ENCODE measurements at regions not wholly inside any gene's neighbourhood (a gene's known extent, or its start where the extent isn't known, plus 50 kb on each side); places are given as distances from the start of the nearest gene placed in this dataset.

DNA sequence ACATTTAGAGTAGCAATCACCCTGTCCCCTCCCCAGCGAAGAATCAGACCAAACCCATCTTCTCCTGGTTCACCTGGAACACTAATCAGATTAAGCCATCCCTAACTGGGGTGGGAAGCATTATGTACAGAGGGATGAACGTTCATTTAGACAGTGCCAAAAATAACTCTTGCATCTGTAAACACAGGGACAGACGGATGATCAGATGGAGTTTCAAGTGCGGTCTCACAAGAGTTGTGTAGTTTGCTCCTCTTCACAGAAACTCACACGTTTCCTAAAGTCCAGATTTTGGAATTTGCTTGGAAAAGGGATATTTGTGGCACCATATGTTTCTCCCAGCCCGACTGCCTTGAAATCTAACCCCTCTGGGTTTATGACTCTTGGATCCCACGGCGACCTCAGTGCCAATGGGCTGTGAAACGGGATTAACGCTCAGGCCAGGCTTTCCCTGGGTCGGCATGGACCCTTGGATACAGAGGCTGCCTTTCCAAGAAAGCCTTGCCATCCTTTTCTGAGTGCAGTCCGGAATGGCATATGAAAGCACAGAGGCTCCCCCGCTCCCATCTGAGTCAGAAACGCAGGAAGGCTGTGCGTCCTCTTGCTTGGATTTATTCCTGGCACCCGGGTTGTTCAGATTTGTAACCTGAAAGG lies 293.2 kb upstream of the HABP2 start:
- Histone ChIP-seq H3K4me1 (ENCODE audit: low read length) (no peaks in the 10 kb centered on the region), H2AFZ (ENCODE audit: low read length) (no peak overlapping the region), H3K4me2 (ENCODE audit: low read depth, low read length) (no peak overlapping the region), H3F3A (ENCODE audit: insufficient read depth, low read length) (no peaks in the 10 kb centered on the region), H3K4me3 (ENCODE audit: low read length) (no peak overlapping the region), H3K36me3 (replicated peaks; ENCODE audit: insufficient read depth, low read length) (no peaks in the 10 kb centered on the region), H3K79me2 (ENCODE audit: low read length) (no peaks in the 10 kb centered on the region), H3K27ac (ENCODE audit: low read length) (no peak overlapping the region), H3K27me3 (replicated peaks; ENCODE audit: insufficient read depth, low read length) (no peaks in the 10 kb centered on the region), H3K9me2 (replicated peaks; ENCODE audit: insufficient read depth, low read length) (no peaks in the 10 kb centered on the region), H3K9ac (ENCODE audit: low read length) (no peak overlapping the region), H3K9me3 (replicated peaks; ENCODE audit: insufficient read depth, low read length) (no peaks in the 10 kb centered on the region), H4K20me1 (ENCODE audit: insufficient read depth, low read length) (no peaks in the 10 kb centered on the region)
- TF ChIP-seq, protein P1, sequence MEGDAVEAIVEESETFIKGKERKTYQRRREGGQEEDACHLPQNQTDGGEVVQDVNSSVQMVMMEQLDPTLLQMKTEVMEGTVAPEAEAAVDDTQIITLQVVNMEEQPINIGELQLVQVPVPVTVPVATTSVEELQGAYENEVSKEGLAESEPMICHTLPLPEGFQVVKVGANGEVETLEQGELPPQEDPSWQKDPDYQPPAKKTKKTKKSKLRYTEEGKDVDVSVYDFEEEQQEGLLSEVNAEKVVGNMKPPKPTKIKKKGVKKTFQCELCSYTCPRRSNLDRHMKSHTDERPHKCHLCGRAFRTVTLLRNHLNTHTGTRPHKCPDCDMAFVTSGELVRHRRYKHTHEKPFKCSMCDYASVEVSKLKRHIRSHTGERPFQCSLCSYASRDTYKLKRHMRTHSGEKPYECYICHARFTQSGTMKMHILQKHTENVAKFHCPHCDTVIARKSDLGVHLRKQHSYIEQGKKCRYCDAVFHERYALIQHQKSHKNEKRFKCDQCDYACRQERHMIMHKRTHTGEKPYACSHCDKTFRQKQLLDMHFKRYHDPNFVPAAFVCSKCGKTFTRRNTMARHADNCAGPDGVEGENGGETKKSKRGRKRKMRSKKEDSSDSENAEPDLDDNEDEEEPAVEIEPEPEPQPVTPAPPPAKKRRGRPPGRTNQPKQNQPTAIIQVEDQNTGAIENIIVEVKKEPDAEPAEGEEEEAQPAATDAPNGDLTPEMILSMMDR (IDR thresholded peaks at IDR 0.05; ENCODE audit: low read length): no peak
- TF ChIP-seq EZH2 (optimal IDR thresholded peaks at IDR 0.05; ENCODE audit: low read depth, low read length): no peak
- TF ChIP-seq EZH2phosphoT487 (IDR thresholded peaks at IDR 0.05; ENCODE audit: low read length): no peak
- no peak for DNase-seq

DNA sequence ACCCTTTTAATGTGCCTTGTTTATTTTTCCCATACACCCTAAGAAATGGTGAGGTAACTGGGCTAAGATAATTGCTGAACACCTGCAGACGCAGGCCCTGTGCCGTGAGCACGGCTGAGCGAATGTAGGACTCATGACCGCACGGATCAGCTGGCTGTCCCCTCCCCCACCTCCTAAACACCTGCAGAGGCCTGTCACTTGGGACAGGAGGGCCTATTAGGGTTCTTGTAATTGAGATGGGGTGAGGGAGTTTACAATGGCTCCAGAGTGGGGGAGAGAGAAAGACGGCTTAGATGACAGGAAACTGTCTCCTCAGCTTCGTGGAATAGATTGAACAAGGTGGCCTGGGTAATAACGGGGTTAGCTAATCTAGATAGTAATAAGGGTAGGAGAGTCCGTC lies 291.7 kb upstream of the HABP2 start:
- Histone ChIP-seq H3K79me2 (ENCODE audit: low read length) (no peaks in the 10 kb centered on the region), H3F3A (ENCODE audit: insufficient read depth, low read length) (no peaks in the 10 kb centered on the region), H3K4me2 (ENCODE audit: low read depth, low read length) (no peak overlapping the region), H3K9ac (ENCODE audit: low read length) (no peak overlapping the region), H3K9me3 (replicated peaks; ENCODE audit: insufficient read depth, low read length) (no peaks in the 10 kb centered on the region), H3K4me1 (ENCODE audit: low read length) (no peaks in the 10 kb centered on the region), H3K27ac (ENCODE audit: low read length) (no peak overlapping the region), H3K4me3 (ENCODE audit: low read length) (no peak overlapping the region), H3K9me2 (replicated peaks; ENCODE audit: insufficient read depth, low read length) (no peaks in the 10 kb centered on the region), H4K20me1 (ENCODE audit: insufficient read depth, low read length) (no peaks in the 10 kb centered on the region), H3K36me3 (replicated peaks; ENCODE audit: insufficient read depth, low read length) (no peaks in the 10 kb centered on the region), H3K27me3 (replicated peaks; ENCODE audit: insufficient read depth, low read length) (no peaks in the 10 kb centered on the region), H2AFZ (ENCODE audit: low read length) (no peak overlapping the region)
- TF ChIP-seq, protein P1 (IDR thresholded peaks at IDR 0.05; ENCODE audit: low read length): no peak
- TF ChIP-seq EZH2phosphoT487 (IDR thresholded peaks at IDR 0.05; ENCODE audit: low read length) (no peak), EZH2 (optimal IDR thresholded peaks at IDR 0.05; ENCODE audit: low read depth, low read length) (no peak)
- DNase-seq: no peak

DNA sequence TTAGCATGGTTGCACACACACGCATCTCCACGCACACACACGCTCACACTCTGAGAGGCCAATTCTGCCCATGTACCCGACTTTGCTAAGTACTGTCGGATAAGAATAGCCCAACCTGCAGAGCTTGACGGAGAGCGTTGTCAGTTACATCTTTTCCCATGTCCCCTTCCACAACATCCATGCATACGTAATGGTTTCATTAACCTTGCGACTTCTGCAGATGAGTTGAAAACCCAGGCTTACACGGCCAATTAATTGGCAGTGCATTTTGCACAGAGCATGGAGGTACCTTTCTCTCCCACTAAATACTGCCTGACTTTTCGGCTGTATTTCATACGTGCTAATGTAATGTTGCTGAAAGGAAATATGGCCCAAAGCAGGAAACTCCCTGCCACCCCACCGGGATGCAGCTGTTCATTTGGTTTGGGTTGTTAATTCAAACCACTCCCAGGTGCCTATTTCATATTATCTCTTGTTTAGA lies 291.2 kb upstream of the HABP2 start:
- Histone ChIP-seq H3F3A (ENCODE audit: insufficient read depth, low read length) (no peaks in the 10 kb centered on the region), H3K4me2 (ENCODE audit: low read depth, low read length) (no peak overlapping the region), H3K9ac (ENCODE audit: low read length) (no peak overlapping the region), H3K27me3 (replicated peaks; ENCODE audit: insufficient read depth, low read length) (no peaks in the 10 kb centered on the region), H3K4me1 (ENCODE audit: low read length) (no peaks in the 10 kb centered on the region), H3K9me2 (replicated peaks; ENCODE audit: insufficient read depth, low read length) (no peaks in the 10 kb centered on the region), H2AFZ (ENCODE audit: low read length) (no peak overlapping the region), H3K9me3 (replicated peaks; ENCODE audit: insufficient read depth, low read length) (no peaks in the 10 kb centered on the region), H3K79me2 (ENCODE audit: low read length) (no peaks in the 10 kb centered on the region), H4K20me1 (ENCODE audit: insufficient read depth, low read length) (no peaks in the 10 kb centered on the region), H3K36me3 (replicated peaks; ENCODE audit: insufficient read depth, low read length) (no peaks in the 10 kb centered on the region), H3K27ac (ENCODE audit: low read length) (no peak overlapping the region), H3K4me3 (ENCODE audit: low read length) (no peak overlapping the region)
- no peak for DNase-seq
- TF ChIP-seq, protein P1 (IDR thresholded peaks at IDR 0.05; ENCODE audit: low read length): no peak

Data from MM.1S (cell line).